Upper lobe of right lung (tissue), 1 donor: ENCODE measurements at regions not wholly inside any gene's neighbourhood (a gene's known extent, or its start where the extent isn't known, plus 50 kb on each side); places are given as distances from the start of the nearest gene placed in this dataset.

Source experiments
- ATAC-seq: fragments of 200-7000 bp; cut with Tn5 transposase; one replicate; pipeline ENCODE4 v1.9.1; 2020; ENCODE audit warnings: mild to moderate bottlenecking, moderate library complexity
- DNase-seq: peaks from one replicate; pipeline ENCODE4 v3.0.0-alpha.2; 2020
- H3K27ac ChIP-seq: fragments of 200-600 bp; one replicate; pipeline ENCODE4 v1.8.0; 2022
- H3K27me3 ChIP-seq: fragments of 200-600 bp; one replicate; pipeline ENCODE4 v1.8.0; 2022; ENCODE audit warnings: mild to moderate bottlenecking
- H3K36me3 ChIP-seq: fragments of 200-600 bp; one replicate; pipeline ENCODE4 v1.8.0; 2022
- H3K4me1 ChIP-seq: fragments of 200-600 bp; one replicate; pipeline ENCODE4 v1.8.0; 2022
- H3K4me3 ChIP-seq: fragments of 200-600 bp; one replicate; pipeline ENCODE4 v1.8.0; 2022; ENCODE audit warnings: mild to moderate bottlenecking
- H3K9me3 ChIP-seq: fragments of 200-600 bp; one replicate; pipeline ENCODE4 v1.8.0; 2022
- CTCF ChIP-seq: fragments of 200-600 bp; IDR thresholded peaks from one replicate; pipeline ENCODE4 v1.8.0; 2022; ENCODE audit warnings: antibody characterized with exemption
- intact Hi-C: fragments of 100-400 bp; cut with DNase I; formaldehyde crosslinking; loops from one replicate; pipeline ENCODE4 v1.11.0; 2022
- donor health status: DM: no; HTN: yes; CAD: no; lungs with severe emphysema.

DNA sequence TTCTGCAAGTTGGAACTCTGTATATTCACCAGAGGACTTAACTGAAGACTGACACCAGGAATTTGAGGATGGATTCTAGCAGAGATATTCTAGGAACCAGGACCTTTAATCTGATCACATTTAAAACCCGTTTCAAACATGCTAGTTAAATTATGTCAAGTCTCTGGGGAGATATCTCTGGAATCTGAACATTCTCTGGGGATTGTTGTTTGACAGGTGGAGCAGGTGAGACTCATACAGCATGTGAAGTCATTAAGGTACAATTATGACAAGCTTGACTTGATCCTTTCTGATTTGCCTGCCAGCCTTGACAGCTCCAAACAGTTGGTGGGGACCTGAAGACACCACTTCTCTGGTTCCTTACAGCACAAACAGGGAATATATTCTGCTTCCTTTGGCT is 100.3 kb downstream of the FAT3 start:
- intact Hi-C loops = no loop called here
- Histone ChIP-seq H3K27me3 (no peaks in the 10 kb centered on the region), H3K4me1 (no peaks in the 10 kb centered on the region), H3K4me3 (no peak overlapping the region), H3K27ac (no peak overlapping the region), H3K36me3 (no peaks in the 10 kb centered on the region), H3K9me3 (no peaks in the 10 kb centered on the region)
- DNase-seq = no peak
- no peak for TF ChIP-seq CTCF
- no peak for ATAC-seq

- TF ChIP-seq CTCF = no peak
- no peak overlapping the region for H3K27ac ChIP-seq
- H3K9me3 ChIP-seq = no peaks in the 10 kb centered on the region
- no peaks in the 10 kb centered on the region for H3K27me3 ChIP-seq
- intact Hi-C loops = no loop called here
- H3K4me3 ChIP-seq = no peak overlapping the region
- no peak for ATAC-seq
- no peaks in the 10 kb centered on the region for H3K4me1 ChIP-seq
- no peak for DNase-seq
- H3K36me3 ChIP-seq = no peaks in the 10 kb centered on the region
These were observed 100.8 kb downstream of the FAT3 start for GRCh38 chr11:92325416-92325815.

DNA sequence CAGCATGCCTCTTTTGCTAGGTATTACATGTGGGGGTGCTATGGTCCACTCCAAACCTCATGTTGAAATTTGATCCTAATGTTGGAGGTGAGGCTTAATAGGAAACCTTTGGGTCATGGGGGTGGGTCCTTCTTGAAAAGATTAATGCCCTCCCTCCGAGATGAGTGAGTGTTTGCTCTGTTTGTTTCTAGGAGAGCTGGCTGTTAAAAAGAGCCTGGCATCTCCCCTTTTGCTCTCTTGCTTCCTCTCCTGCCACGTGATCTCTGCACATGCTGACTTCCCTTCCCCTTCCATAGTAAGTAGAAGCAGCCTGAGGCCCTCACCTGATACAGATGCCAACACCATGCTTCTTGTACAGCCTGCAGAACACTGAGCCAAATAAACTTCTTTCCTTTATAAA is 104.5 kb downstream of the FAT3 start:
- no peak for TF ChIP-seq CTCF
- no peaks in the 10 kb centered on the region for H3K9me3 ChIP-seq

GRCh38 chr11:92329646-92330045 is 105.0 kb downstream of the FAT3 start:
- no peak for ATAC-seq

More for the DNA sequence above, 104.5 kb downstream of the FAT3 start:
- no peak overlapping the region for H3K27ac ChIP-seq
- ATAC-seq = no peak
- no peaks in the 10 kb centered on the region for H3K36me3 ChIP-seq
- H3K4me3 ChIP-seq = no peak overlapping the region
- H3K27me3 ChIP-seq = no peaks in the 10 kb centered on the region
- peaks cover 5% of the 10 kb centered on the region for H3K4me1 ChIP-seq
- DNase-seq = no peak
- intact Hi-C loops = no loop called here

GRCh38 chr11:92330114-92330513 is 105.5 kb downstream of the FAT3 start:
- H3K27ac ChIP-seq = no peak overlapping the region
- no peak overlapping the region for H3K4me3 ChIP-seq
- no peak for TF ChIP-seq CTCF
- no peaks in the 10 kb centered on the region for H3K36me3 ChIP-seq
- no peaks in the 10 kb centered on the region for H3K27me3 ChIP-seq
- intact Hi-C loops = no loop called here
- DNase-seq = no peak
- no peak for ATAC-seq
- no peaks in the 10 kb centered on the region for H3K9me3 ChIP-seq
- peaks cover 5% of the 10 kb centered on the region for H3K4me1 ChIP-seq

More at GRCh38 chr11:92329646-92330045, 105.0 kb downstream of the FAT3 start:
- no peak overlapping the region for H3K27ac ChIP-seq
- H3K27me3 ChIP-seq = no peaks in the 10 kb centered on the region
- no peak overlapping the region for H3K4me3 ChIP-seq
- H3K36me3 ChIP-seq = no peaks in the 10 kb centered on the region
- TF ChIP-seq CTCF = no peak
- H3K4me1 ChIP-seq = peaks cover 5% of the 10 kb centered on the region
- intact Hi-C loops = no loop called here
- DNase-seq = no peak
- no peaks in the 10 kb centered on the region for H3K9me3 ChIP-seq

- no peak for TF ChIP-seq CTCF
- DNase-seq (no peak), ATAC-seq (no peak)
- Histone ChIP-seq H3K27me3 (no peaks in the 10 kb centered on the region), H3K4me3 (no peak overlapping the region), H3K36me3 (no peaks in the 10 kb centered on the region), H3K9me3 (no peaks in the 10 kb centered on the region), H3K4me1 (peaks cover 5% of the 10 kb centered on the region), H3K27ac (no peak overlapping the region)
- intact Hi-C loops = no loop called here
These were observed 108.4 kb downstream of the FAT3 start for GRCh38 chr11:92332986-92333385.
